WTC11 (cell line): ENCODE measurements at regions not wholly inside any gene's neighbourhood (a gene's known extent, or its start where the extent isn't known, plus 50 kb on each side); places are given as distances from the start of the nearest gene placed in this dataset.

Source experiments
- ATAC-seq: fragments of 200-7000 bp; cut with Tn5 transposase; 2 replicates; pipeline ENCODE4 v1.10.0; 2021; ENCODE audit warnings: mild to moderate bottlenecking, moderate library complexity
- CTCF ChIA-PET: fragments of 300-600 bp; sonication (Branson Sonifier 250); formaldehyde crosslinking; loops from one replicate; lab custom pipeline; 2021; ENCODE audit warnings: antibody characterized with exemption; lab: Charles Lee
- POLR2A ChIA-PET: fragments of 350-600 bp; sonication (Branson Sonifier 250); formaldehyde crosslinking; loops from one replicate; lab custom pipeline; 2021; ENCODE audit warnings: antibody characterized with exemption; lab: Charles Lee
- DNase-seq: peaks from one replicate; pipeline ENCODE4 v3.0.0; 2021; ENCODE audit warnings: low spot score
- H3K27ac Mint-ChIP-seq: 2 replicates; pipeline ENCODE4 v1.8.0; 2021; ENCODE audit warnings: mixed read lengths
- H3K27me3 Mint-ChIP-seq: 2 replicates; pipeline ENCODE4 v1.8.0; 2021; ENCODE audit warnings: low read depth, mild to moderate bottlenecking, moderate library complexity, mixed read lengths
- H3K36me3 Mint-ChIP-seq: 2 replicates; pipeline ENCODE4 v1.8.0; 2021; ENCODE audit warnings: mixed read lengths
- H3K4me1 Mint-ChIP-seq: 2 replicates; pipeline ENCODE4 v1.8.0; 2022; ENCODE audit warnings: mixed read lengths
- H3K4me3 Mint-ChIP-seq: 2 replicates; pipeline ENCODE4 v1.8.0; 2021; ENCODE audit warnings: mild to moderate bottlenecking, moderate library complexity, mixed read lengths
- H3K9me3 Mint-ChIP-seq: 2 replicates; pipeline ENCODE4 v1.8.0; 2021; ENCODE audit warnings: mixed read lengths
- CBFB ChIP-seq: sonication (generic); formaldehyde crosslinking; IDR thresholded peaks from 2 replicates; pipeline ENCODE4 v1.8.1; 2022; ENCODE audit warnings: mild to moderate bottlenecking, low read depth, missing genetic modification reagents
- ELF4 ChIP-seq: sonication (generic); formaldehyde crosslinking; IDR thresholded peaks from 2 replicates; pipeline ENCODE4 v1.8.1; 2022; ENCODE audit warnings: low read depth, mild to moderate bottlenecking, moderate library complexity, missing genetic modification reagents
- EMX1 ChIP-seq: fragments of 250-450 bp; sonication (Bioruptor Pico); IDR thresholded peaks from 2 replicates; pipeline ENCODE4 v1.8.0; 2021; ENCODE audit warnings: mild to moderate bottlenecking
- ESRRA ChIP-seq: sonication (generic); formaldehyde crosslinking; IDR thresholded peaks from 2 replicates; pipeline ENCODE4 v1.8.1; 2022; ENCODE audit warnings: mild to moderate bottlenecking, missing genetic modification reagents, borderline replicate concordance
- GRHL2 ChIP-seq: fragments of 250-450 bp; sonication (Bioruptor Pico); IDR thresholded peaks from 2 replicates; pipeline ENCODE4 v1.8.0; 2022; ENCODE audit warnings: mild to moderate bottlenecking, moderate library complexity; ENCODE audit not compliant: insufficient replicate concordance, severe bottlenecking
- NFATC4 ChIP-seq: fragments of 250-450 bp; sonication (Bioruptor Pico); IDR thresholded peaks from 2 replicates; pipeline ENCODE4 v1.9.0; 2021; ENCODE audit warnings: mild to moderate bottlenecking
- SP1 ChIP-seq: sonication (generic); formaldehyde crosslinking; conservative IDR thresholded peaks from 2 replicates; pipeline ENCODE4 v1.8.1; 2022; ENCODE audit warnings: missing genetic modification reagents
- TEAD1 ChIP-seq: sonication (generic); formaldehyde crosslinking; IDR thresholded peaks from 2 replicates; pipeline ENCODE4 v1.8.0; 2022; ENCODE audit warnings: mild to moderate bottlenecking, missing genetic modification reagents
- ZNF138 ChIP-seq: sonication (generic); formaldehyde crosslinking; conservative IDR thresholded peaks from 2 replicates; pipeline ENCODE4 v1.8.1; 2022; ENCODE audit warnings: mild to moderate bottlenecking, moderate library complexity, missing genetic modification reagents
- ZNF219 ChIP-seq: sonication (generic); formaldehyde crosslinking; IDR thresholded peaks from 2 replicates; pipeline ENCODE4 v1.8.0; 2023; ENCODE audit warnings: missing genetic modification reagents, mild to moderate bottlenecking, borderline replicate concordance
- ZNF416 ChIP-seq: fragments of 250-450 bp; sonication (Bioruptor Pico); IDR thresholded peaks from 2 replicates; pipeline ENCODE4 v1.9.0; 2021; ENCODE audit warnings: mild to moderate bottlenecking, inconsistent platforms
- TF ChIP-seq, protein P1 (sequence below): sonication (generic); formaldehyde crosslinking; IDR thresholded peaks from 2 replicates; pipeline ENCODE4 v1.8.1; 2023; ENCODE audit warnings: mild to moderate bottlenecking, missing genetic modification reagents, borderline replicate concordance
- TF ChIP-seq, protein P2 (sequence below): sonication (generic); formaldehyde crosslinking; IDR thresholded peaks from 2 replicates; pipeline ENCODE4 v1.8.1; 2023; ENCODE audit warnings: mild to moderate bottlenecking, moderate library complexity, missing genetic modification reagents
- TF ChIP-seq, protein P3 (sequence below): sonication (generic); formaldehyde crosslinking; conservative IDR thresholded peaks from 2 replicates; pipeline ENCODE4 v1.8.1; 2022; ENCODE audit warnings: mild to moderate bottlenecking, missing genetic modification reagents
- TF ChIP-seq, protein P4 (sequence below): sonication (generic); formaldehyde crosslinking; IDR thresholded peaks from 2 replicates; pipeline ENCODE4 v1.8.1; 2023; ENCODE audit warnings: mild to moderate bottlenecking, missing genetic modification reagents, moderate library complexity
- TF ChIP-seq, protein P5 (sequence below): sonication (generic); formaldehyde crosslinking; IDR thresholded peaks from 2 replicates; pipeline ENCODE4 v1.8.1; 2022; ENCODE audit warnings: low read depth, mild to moderate bottlenecking, moderate library complexity, missing genetic modification reagents, borderline replicate concordance
- TF ChIP-seq, protein P6 (sequence below): fragments of 250-450 bp; sonication (Bioruptor Pico); IDR thresholded peaks from 2 replicates; pipeline ENCODE4 v1.9.0; 2021; ENCODE audit warnings: mild to moderate bottlenecking

DNA sequence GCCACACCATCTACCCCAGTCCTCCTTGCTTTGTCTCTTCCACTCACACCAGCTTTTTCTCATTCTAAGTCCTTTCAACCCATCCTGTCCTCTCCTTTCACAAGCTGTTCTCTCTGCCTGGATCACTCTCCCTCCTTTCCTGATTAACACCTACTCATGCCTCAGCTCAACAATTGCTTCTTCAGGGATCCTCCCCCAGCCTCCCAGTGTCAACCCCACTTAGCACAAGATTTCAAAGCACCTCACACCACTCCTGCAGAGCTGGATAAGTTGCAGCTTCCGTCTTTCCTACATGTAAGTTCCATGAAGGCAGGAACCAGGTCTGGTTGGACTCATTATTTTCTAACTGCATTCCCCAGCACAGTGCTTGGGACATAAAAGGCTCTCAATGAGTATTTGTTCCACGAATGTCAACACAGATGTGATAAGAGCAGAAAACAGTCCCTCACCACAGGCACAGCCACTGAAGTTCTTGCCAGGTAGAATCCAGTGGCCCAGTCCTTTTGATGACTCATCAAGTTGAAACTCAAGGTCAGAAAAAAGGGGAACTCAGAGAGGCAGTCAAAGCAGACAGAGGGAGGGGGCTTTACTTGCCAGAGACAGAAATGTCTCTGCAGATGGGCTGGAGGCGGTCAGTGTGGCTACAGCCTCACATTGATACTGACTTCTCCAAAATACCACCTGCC lies 193.4 kb upstream of the PRDM1 start:
- CTCF ChIA-PET, result no interaction called here
- TF ChIP-seq TEAD1 (CRISPR knock-in tag) (no peak), ELF4 (CRISPR knock-in tag) (no peak), ZNF219 (CRISPR knock-in tag) (no peak), SP1 (no peak), CBFB (CRISPR knock-in tag) (no peak), ZNF416 (CRISPR knock-in tag) (no peak), EMX1 (CRISPR knock-in tag) (no peak), ZNF138 (CRISPR knock-in tag) (no peak)
- TF ChIP-seq, protein P1, sequence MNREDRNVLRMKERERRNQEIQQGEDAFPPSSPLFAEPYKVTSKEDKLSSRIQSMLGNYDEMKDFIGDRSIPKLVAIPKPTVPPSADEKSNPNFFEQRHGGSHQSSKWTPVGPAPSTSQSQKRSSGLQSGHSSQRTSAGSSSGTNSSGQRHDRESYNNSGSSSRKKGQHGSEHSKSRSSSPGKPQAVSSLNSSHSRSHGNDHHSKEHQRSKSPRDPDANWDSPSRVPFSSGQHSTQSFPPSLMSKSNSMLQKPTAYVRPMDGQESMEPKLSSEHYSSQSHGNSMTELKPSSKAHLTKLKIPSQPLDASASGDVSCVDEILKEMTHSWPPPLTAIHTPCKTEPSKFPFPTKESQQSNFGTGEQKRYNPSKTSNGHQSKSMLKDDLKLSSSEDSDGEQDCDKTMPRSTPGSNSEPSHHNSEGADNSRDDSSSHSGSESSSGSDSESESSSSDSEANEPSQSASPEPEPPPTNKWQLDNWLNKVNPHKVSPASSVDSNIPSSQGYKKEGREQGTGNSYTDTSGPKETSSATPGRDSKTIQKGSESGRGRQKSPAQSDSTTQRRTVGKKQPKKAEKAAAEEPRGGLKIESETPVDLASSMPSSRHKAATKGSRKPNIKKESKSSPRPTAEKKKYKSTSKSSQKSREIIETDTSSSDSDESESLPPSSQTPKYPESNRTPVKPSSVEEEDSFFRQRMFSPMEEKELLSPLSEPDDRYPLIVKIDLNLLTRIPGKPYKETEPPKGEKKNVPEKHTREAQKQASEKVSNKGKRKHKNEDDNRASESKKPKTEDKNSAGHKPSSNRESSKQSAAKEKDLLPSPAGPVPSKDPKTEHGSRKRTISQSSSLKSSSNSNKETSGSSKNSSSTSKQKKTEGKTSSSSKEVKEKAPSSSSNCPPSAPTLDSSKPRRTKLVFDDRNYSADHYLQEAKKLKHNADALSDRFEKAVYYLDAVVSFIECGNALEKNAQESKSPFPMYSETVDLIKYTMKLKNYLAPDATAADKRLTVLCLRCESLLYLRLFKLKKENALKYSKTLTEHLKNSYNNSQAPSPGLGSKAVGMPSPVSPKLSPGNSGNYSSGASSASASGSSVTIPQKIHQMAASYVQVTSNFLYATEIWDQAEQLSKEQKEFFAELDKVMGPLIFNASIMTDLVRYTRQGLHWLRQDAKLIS (CRISPR knock-in tag), result no peak
- TF ChIP-seq, protein P2, sequence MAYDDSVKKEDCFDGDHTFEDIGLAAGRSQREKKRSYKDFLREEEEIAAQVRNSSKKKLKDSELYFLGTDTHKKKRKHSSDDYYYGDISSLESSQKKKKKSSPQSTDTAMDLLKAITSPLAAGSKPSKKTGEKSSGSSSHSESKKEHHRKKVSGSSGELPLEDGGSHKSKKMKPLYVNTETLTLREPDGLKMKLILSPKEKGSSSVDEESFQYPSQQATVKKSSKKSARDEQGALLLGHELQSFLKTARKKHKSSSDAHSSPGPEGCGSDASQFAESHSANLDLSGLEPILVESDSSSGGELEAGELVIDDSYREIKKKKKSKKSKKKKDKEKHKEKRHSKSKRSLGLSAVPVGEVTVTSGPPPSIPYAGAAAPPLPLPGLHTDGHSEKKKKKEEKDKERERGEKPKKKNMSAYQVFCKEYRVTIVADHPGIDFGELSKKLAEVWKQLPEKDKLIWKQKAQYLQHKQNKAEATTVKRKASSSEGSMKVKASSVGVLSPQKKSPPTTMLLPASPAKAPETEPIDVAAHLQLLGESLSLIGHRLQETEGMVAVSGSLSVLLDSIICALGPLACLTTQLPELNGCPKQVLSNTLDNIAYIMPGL, result no peak
- TF ChIP-seq, protein P3, sequence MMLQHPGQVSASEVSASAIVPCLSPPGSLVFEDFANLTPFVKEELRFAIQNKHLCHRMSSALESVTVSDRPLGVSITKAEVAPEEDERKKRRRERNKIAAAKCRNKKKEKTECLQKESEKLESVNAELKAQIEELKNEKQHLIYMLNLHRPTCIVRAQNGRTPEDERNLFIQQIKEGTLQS, result no peak
- TF ChIP-seq, all 79 proteins: peak for 0
- Mint-ChIP-seq H3K36me3 (peaks cover 10% of the 10 kb centered on the region; the same call in 1 of the 2 replicates), H3K27me3 (no peaks in the 10 kb centered on the region), H3K9me3 (peaks cover 32% of the 10 kb centered on the region), H3K4me3 (no peak overlapping the region), H3K4me1 (peaks cover 6% of the 10 kb centered on the region), H3K27ac (no peak overlapping the region)
- DNase-seq, result no peak
- POLR2A ChIA-PET, result no interaction called here
- no peak for ATAC-seq

DNA sequence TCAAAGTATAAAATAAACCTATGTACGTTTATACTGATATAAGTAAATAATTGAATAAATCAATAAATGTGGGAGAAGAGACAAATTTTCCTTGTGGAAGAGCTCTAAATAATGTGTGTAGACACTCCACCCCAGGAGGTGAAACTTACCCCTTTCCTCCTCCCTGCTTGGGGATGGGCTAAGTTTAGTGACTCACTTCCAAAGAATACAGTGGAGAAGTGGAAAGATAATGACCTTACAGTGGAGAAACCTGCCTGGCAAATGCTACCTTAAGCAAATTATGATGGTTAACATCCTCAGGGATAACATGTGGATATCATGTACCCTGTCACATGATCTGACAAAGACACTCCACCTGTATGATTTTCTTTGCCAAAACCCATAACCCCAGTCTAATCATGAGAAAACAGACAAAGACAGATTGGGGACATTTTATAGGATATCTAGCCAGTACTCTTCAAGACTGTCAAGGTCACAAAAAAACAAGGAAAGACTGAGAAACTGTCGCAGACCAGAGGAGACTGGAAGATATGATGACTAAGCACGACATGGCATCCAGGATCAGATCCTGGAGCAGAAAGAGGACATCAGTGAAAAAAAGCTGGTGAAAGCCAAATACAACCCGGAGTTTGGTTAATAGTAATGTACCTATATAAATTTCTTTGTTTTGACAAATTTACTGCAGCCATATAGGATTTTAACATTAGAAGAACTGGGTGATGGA lies 195.5 kb upstream of the PRDM1 start:
- POLR2A ChIA-PET, result no interaction called here
- DNase-seq (no peak), ATAC-seq (no peak)
- Mint-ChIP-seq H3K27ac (no peak overlapping the region), H3K9me3 (peaks cover 32% of the 10 kb centered on the region), H3K4me3 (no peak overlapping the region), H3K27me3 (no peaks in the 10 kb centered on the region), H3K36me3 (peaks cover 10% of the 10 kb centered on the region; the same call in 1 of the 2 replicates), H3K4me1 (peaks cover 21% of the 10 kb centered on the region)
- CTCF ChIA-PET, result interaction anchor here (0.6 kb wide), 1 partner anchor 8 kb away, joined by 3 read pairs; no protein-coding TSS in a partner anchor
- TF ChIP-seq, protein P1 (CRISPR knock-in tag), result no peak
- TF ChIP-seq, protein P4, sequence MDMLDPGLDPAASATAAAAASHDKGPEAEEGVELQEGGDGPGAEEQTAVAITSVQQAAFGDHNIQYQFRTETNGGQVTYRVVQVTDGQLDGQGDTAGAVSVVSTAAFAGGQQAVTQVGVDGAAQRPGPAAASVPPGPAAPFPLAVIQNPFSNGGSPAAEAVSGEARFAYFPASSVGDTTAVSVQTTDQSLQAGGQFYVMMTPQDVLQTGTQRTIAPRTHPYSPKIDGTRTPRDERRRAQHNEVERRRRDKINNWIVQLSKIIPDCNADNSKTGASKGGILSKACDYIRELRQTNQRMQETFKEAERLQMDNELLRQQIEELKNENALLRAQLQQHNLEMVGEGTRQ (CRISPR knock-in tag), result no peak
- TF ChIP-seq GRHL2 (CRISPR knock-in tag) (no peak), ESRRA (CRISPR knock-in tag) (no peak), NFATC4 (CRISPR knock-in tag) (no peak)
- TF ChIP-seq, protein P5, sequence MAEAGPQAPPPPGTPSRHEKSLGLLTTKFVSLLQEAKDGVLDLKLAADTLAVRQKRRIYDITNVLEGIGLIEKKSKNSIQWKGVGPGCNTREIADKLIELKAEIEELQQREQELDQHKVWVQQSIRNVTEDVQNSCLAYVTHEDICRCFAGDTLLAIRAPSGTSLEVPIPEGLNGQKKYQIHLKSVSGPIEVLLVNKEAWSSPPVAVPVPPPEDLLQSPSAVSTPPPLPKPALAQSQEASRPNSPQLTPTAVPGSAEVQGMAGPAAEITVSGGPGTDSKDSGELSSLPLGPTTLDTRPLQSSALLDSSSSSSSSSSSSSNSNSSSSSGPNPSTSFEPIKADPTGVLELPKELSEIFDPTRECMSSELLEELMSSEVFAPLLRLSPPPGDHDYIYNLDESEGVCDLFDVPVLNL, result no peak
- TF ChIP-seq, protein P6, sequence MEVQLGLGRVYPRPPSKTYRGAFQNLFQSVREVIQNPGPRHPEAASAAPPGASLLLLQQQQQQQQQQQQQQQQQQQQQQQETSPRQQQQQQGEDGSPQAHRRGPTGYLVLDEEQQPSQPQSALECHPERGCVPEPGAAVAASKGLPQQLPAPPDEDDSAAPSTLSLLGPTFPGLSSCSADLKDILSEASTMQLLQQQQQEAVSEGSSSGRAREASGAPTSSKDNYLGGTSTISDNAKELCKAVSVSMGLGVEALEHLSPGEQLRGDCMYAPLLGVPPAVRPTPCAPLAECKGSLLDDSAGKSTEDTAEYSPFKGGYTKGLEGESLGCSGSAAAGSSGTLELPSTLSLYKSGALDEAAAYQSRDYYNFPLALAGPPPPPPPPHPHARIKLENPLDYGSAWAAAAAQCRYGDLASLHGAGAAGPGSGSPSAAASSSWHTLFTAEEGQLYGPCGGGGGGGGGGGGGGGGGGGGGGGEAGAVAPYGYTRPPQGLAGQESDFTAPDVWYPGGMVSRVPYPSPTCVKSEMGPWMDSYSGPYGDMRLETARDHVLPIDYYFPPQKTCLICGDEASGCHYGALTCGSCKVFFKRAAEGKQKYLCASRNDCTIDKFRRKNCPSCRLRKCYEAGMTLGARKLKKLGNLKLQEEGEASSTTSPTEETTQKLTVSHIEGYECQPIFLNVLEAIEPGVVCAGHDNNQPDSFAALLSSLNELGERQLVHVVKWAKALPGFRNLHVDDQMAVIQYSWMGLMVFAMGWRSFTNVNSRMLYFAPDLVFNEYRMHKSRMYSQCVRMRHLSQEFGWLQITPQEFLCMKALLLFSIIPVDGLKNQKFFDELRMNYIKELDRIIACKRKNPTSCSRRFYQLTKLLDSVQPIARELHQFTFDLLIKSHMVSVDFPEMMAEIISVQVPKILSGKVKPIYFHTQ (CRISPR knock-in tag), result no peak
